Progenitor cell of endocrine pancreas (in vitro differentiated cells): ENCODE measurements at regions not wholly inside any gene's neighbourhood (a gene's known extent, or its start where the extent isn't known, plus 50 kb on each side); places are given as distances from the start of the nearest gene placed in this dataset.
A peak's percentile ranks its signal among the peaks of the same experiment; 100 is the strongest.
"Not testable (repeated sequence)": the region's sequence is repeated elsewhere in the genome, so short reads cannot be mapped to it uniquely, and the experiment has no call there.

Experiments
- DNase-seq: peaks from one replicate; pipeline ENCODE4 v3.0.0; 2021; ENCODE audit warnings: low spot score; ENCODE audit not compliant: unreplicated experiment
- H3K27ac Mint-ChIP-seq: 2 replicates; pipeline ENCODE4 v1.8.0; 2021; ENCODE audit warnings: mild to moderate bottlenecking, moderate library complexity, mixed read lengths
- H3K27me3 Mint-ChIP-seq: 2 replicates; pipeline ENCODE4 v1.8.0; 2021; ENCODE audit warnings: mixed read lengths
- H3K36me3 Mint-ChIP-seq: 2 replicates; pipeline ENCODE4 v1.8.0; 2022; ENCODE audit warnings: mixed read lengths; ENCODE audit not compliant: insufficient read depth
- H3K4me1 Mint-ChIP-seq: 2 replicates; pipeline ENCODE4 v1.8.0; 2021; ENCODE audit warnings: low read depth, mixed read lengths
- H3K4me3 Mint-ChIP-seq: 2 replicates; pipeline ENCODE4 v1.8.0; 2021; ENCODE audit warnings: low read depth, mild to moderate bottlenecking, moderate library complexity, mixed read lengths
- H3K9me3 Mint-ChIP-seq: 2 replicates; pipeline ENCODE4 v1.8.0; 2021; ENCODE audit warnings: low read depth, mixed read lengths
- CTCF ChIP-seq: fragments of 200-600 bp; sonication (generic); IDR thresholded peaks from one replicate; pipeline ENCODE4 v1.5.0; 2021; ENCODE audit warnings: antibody characterized with exemption, mild to moderate bottlenecking; ENCODE audit not compliant: unreplicated experiment

- Mint-ChIP-seq H3K4me3 (no peak overlapping the region), H3K27me3 (peaks cover 46% of the 10 kb centered on the region), H3K4me1 (peaks cover 3% of the 10 kb centered on the region), H3K27ac (no peak overlapping the region), H3K9me3 (no peaks in the 10 kb centered on the region), H3K36me3 (no peaks in the 10 kb centered on the region)
- no peak for DNase-seq
- TF ChIP-seq CTCF, result no peak
Measured at GRCh38 chr15:75782926-75783325, 60.3 kb upstream of the UBE2Q2 start.

- DNase-seq, H3K4me1 Mint-ChIP-seq: not testable (repeated sequence)
- peaks cover 38% of the 10 kb centered on the region for H3K27me3 Mint-ChIP-seq
Measured at GRCh38 chr15:75780995-75781394, 62.3 kb upstream of the UBE2Q2 start.

GRCh38 chr15:75779504-75779903 lies 63.7 kb upstream of the UBE2Q2 start:
- Mint-ChIP-seq H3K4me1 (peaks cover 10% of the 10 kb centered on the region), H3K9me3 (no peaks in the 10 kb centered on the region), H3K27ac (no peak overlapping the region), H3K36me3 (no peaks in the 10 kb centered on the region), H3K27me3 (peaks cover 33% of the 10 kb centered on the region), H3K4me3 (no peak overlapping the region)
- TF ChIP-seq CTCF, result no peak
- no peak for DNase-seq

More at GRCh38 chr15:75780995-75781394, 62.3 kb upstream of the UBE2Q2 start:
- H3K4me3 Mint-ChIP-seq, H3K9me3 Mint-ChIP-seq, H3K27ac Mint-ChIP-seq, H3K36me3 Mint-ChIP-seq: not testable (repeated sequence)

- not testable (repeated sequence) for H3K27ac Mint-ChIP-seq, H3K36me3 Mint-ChIP-seq, H3K4me3 Mint-ChIP-seq, H3K9me3 Mint-ChIP-seq, DNase-seq
- H3K27me3 Mint-ChIP-seq, result peaks cover 20% of the 10 kb centered on the region
- peaks cover 10% of the 10 kb centered on the region for H3K4me1 Mint-ChIP-seq
Measured at GRCh38 chr15:75776871-75777610, 64.4 kb upstream of the CSPG4 start.

DNA sequence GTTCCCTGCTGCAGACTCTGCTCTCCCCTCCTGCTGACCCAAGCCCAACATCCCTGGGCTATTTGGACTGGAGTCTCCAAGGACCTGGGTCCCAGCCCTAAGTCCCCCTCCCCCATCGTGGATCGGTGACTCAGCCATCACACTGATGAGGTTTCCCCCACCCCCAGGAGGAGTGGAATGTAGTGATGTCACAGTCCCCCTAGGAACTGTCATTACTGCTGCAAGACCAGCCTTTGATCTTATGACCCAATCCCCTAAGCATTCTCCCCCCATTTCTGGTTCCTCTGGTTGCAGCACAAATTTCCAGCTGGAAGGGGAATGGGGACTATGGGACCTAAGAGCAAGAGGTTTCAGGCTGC lies 63.4 kb upstream of the CSPG4 start:
- peaks cover 13% of the 10 kb centered on the region for H3K27me3 Mint-ChIP-seq
- DNase-seq, result no peak
- TF ChIP-seq CTCF, result no peak
- peak overlapping the region; percentile 83 for H3K27ac Mint-ChIP-seq
- no peaks in the 10 kb centered on the region for H3K36me3 Mint-ChIP-seq
- H3K9me3 Mint-ChIP-seq, result no peaks in the 10 kb centered on the region
- no peak overlapping the region for H3K4me3 Mint-ChIP-seq
- peaks cover 16% of the 10 kb centered on the region for H3K4me1 Mint-ChIP-seq

- TF ChIP-seq CTCF, result no peak
- peak overlapping the region; percentile 83 for H3K27ac Mint-ChIP-seq
- H3K27me3 Mint-ChIP-seq, result peaks cover 9% of the 10 kb centered on the region
- H3K4me1 Mint-ChIP-seq, result peaks cover 22% of the 10 kb centered on the region
- no peaks in the 10 kb centered on the region for H3K36me3 Mint-ChIP-seq
- DNase-seq, result no peak
- no peak overlapping the region for H3K4me3 Mint-ChIP-seq
- H3K9me3 Mint-ChIP-seq, result no peaks in the 10 kb centered on the region
Measured at GRCh38 chr15:75775296-75776064, 62.8 kb upstream of the CSPG4 start.

GRCh38 chr15:75773974-75774373 lies 61.3 kb upstream of the CSPG4 start:
- not testable (repeated sequence) for H3K9me3 Mint-ChIP-seq, H3K27me3 Mint-ChIP-seq, H3K27ac Mint-ChIP-seq, H3K4me3 Mint-ChIP-seq, DNase-seq, H3K36me3 Mint-ChIP-seq
- peaks cover 26% of the 10 kb centered on the region for H3K4me1 Mint-ChIP-seq

- peak overlapping the region; percentile 68 for H3K27ac Mint-ChIP-seq
- DNase-seq, result not testable (repeated sequence)
Measured at GRCh38 chr15:75771054-75771453, 58.4 kb upstream of the CSPG4 start.

More at GRCh38 chr15:75771054-75771453, 58.4 kb upstream of the CSPG4 start:
- not testable (repeated sequence) for H3K27me3 Mint-ChIP-seq, H3K9me3 Mint-ChIP-seq, H3K4me3 Mint-ChIP-seq, H3K36me3 Mint-ChIP-seq
- H3K4me1 Mint-ChIP-seq, result peaks cover 19% of the 10 kb centered on the region
